Adrenal gland (tissue), 5 donors: ENCODE measurements at regions not wholly inside any gene's neighbourhood (a gene's known extent, or its start where the extent isn't known, plus 50 kb on each side); places are given as distances from the start of the nearest gene placed in this dataset.

Source experiments
- POLR2A ChIP-seq, 2 donors: fragments of 450-650 bp; IDR thresholded peaks; one replicate each; pipeline ENCODE4 v1.6.1; 2017; ENCODE audit warnings: antibody characterized with exemption in 2 of 2, mild to moderate bottlenecking in 2 of 2, moderate library complexity in 1 of 2
- TF ChIP-seq, protein P1 (sequence below), 6 experiments: fragments of 450-650 bp in 4 of 6; fragments of 200-600 bp in 2 of 6; sonication (generic) in 1 of 6; IDR thresholded peaks; 1 replicate in 5 of 6; 2 replicates in 1 of 6; pipeline versions ENCODE4 v1.5.1 to v1.8.0; 2016 to 2021; ENCODE audit warnings: antibody characterized with exemption in 6 of 6, mild to moderate bottlenecking in 2 of 6, moderate library complexity in 1 of 6
- donor health status: DM: no; HTN: no; CAD: no.

DNA sequence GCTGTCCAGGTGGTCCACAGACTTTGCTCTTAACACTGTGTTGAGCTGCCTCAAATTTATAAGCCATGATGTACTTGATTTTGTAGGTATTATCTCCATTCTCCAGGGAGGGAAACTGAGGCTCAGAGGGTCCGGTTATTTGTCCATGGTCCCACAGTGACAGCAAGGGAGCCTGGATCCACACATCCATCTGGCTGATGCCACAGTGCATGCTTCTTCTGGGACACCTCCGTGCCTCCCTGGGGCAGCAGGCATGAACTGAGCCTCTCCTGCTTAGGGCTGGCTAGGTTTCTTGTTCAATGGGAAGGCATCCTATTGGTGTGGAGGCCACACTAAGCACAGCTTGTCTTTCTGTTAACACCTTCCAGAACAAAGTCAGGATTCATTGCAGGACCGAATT lies 317.3 kb downstream of the AJAP1 start:
- TF ChIP-seq, protein P1, sequence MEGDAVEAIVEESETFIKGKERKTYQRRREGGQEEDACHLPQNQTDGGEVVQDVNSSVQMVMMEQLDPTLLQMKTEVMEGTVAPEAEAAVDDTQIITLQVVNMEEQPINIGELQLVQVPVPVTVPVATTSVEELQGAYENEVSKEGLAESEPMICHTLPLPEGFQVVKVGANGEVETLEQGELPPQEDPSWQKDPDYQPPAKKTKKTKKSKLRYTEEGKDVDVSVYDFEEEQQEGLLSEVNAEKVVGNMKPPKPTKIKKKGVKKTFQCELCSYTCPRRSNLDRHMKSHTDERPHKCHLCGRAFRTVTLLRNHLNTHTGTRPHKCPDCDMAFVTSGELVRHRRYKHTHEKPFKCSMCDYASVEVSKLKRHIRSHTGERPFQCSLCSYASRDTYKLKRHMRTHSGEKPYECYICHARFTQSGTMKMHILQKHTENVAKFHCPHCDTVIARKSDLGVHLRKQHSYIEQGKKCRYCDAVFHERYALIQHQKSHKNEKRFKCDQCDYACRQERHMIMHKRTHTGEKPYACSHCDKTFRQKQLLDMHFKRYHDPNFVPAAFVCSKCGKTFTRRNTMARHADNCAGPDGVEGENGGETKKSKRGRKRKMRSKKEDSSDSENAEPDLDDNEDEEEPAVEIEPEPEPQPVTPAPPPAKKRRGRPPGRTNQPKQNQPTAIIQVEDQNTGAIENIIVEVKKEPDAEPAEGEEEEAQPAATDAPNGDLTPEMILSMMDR (IDR thresholded peaks at IDR 0.05): no peak
- TF ChIP-seq POLR2A (IDR thresholded peaks at IDR 0.05): no peak
